Naive thymus-derived CD4-positive, alpha-beta T cell (primary cell): ENCODE measurements at regions not wholly inside any gene's neighbourhood (a gene's known extent, or its start where the extent isn't known, plus 50 kb on each side); places are given as distances from the start of the nearest gene placed in this dataset.

ENCODE experiments used
- ATAC-seq: fragments of 150-1000 bp; cut with Tn5 transposase; 2 replicates; pipeline ENCODE4 v1.10.0; 2021; ENCODE audit warnings: mild to moderate bottlenecking, moderate library complexity
- CTCF ChIA-PET: fragments of 350-600 bp; sonication (Branson Sonifier 250); formaldehyde crosslinking; loops from one replicate; lab custom pipeline; 2021; ENCODE audit warnings: antibody characterized with exemption; lab: Charles Lee
- POLR2A ChIA-PET: fragments of 350-600 bp; sonication (Branson Sonifier 250); formaldehyde crosslinking; loops from one replicate; lab custom pipeline; 2021; ENCODE audit warnings: antibody characterized with exemption, inconsistent platforms; lab: Charles Lee
- DNase-seq, 9 donors: peaks; one replicate each; pipeline versions ENCODE4 v3.0.0 to v3.0.0-alpha.2; 2020 to 2022; ENCODE audit warnings: mixed read lengths in 1 of 9
- H3K27ac ChIP-seq: one replicate; pipeline ENCODE4 v1.7.0; 2013; ENCODE audit warnings: mild to moderate bottlenecking, low read depth, low read length, moderate library complexity
- H3K27me3 ChIP-seq, 2 donors: one replicate each; pipeline ENCODE4 v1.7.0; 2013; ENCODE audit warnings: low read length in 2 of 2, mild to moderate bottlenecking in 2 of 2, moderate library complexity in 2 of 2; ENCODE audit not compliant: control insufficient read depth in 2 of 2, insufficient read depth in 2 of 2
- H3K36me3 ChIP-seq, 3 experiments: 1 replicate in 2 of 3; 2 replicates in 1 of 3; pipeline ENCODE4 v1.7.0; 2013; ENCODE audit warnings: low read length in 3 of 3, mild to moderate bottlenecking in 3 of 3, moderate library complexity in 1 of 3; ENCODE audit not compliant: insufficient read depth in 3 of 3, control insufficient read depth in 2 of 3
- H3K4me1 ChIP-seq, 2 donors: one replicate each; pipeline ENCODE4 v1.7.0; 2013; ENCODE audit warnings: low read length in 2 of 2, mild to moderate bottlenecking in 2 of 2, moderate library complexity in 1 of 2; ENCODE audit not compliant: control insufficient read depth in 2 of 2, insufficient read depth in 2 of 2
- H3K4me3 ChIP-seq: 2 replicates; pipeline ENCODE4 v1.7.0; 2013; ENCODE audit warnings: mild to moderate bottlenecking, low read length
- H3K9me3 ChIP-seq, 3 experiments: 1 replicate in 2 of 3; 2 replicates in 1 of 3; pipeline ENCODE4 v1.7.0; 2013; ENCODE audit warnings: low read length in 3 of 3; ENCODE audit not compliant: control insufficient read depth in 2 of 3
- H3K27ac Mint-ChIP-seq, 9 donors: one replicate each; pipeline ENCODE4 v1.8.0; 2020 to 2022; ENCODE audit warnings: mixed read lengths in 9 of 9, mild to moderate bottlenecking in 8 of 9, moderate library complexity in 5 of 9, inconsistent platforms in 2 of 9
- H3K27me3 Mint-ChIP-seq, 5 donors: one replicate each; pipeline ENCODE4 v1.8.0; 2021 to 2022; ENCODE audit warnings: mixed read lengths in 5 of 5, mild to moderate bottlenecking in 1 of 5
- H3K36me3 Mint-ChIP-seq, 5 donors: one replicate each; pipeline ENCODE4 v1.8.0; 2020 to 2022; ENCODE audit warnings: mixed read lengths in 5 of 5, mild to moderate bottlenecking in 3 of 5, inconsistent platforms in 1 of 5
- H3K4me1 Mint-ChIP-seq, 7 donors: one replicate each; pipeline ENCODE4 v1.8.0; 2020 to 2022; ENCODE audit warnings: mixed read lengths in 7 of 7, mild to moderate bottlenecking in 3 of 7, inconsistent platforms in 1 of 7
- H3K4me3 Mint-ChIP-seq, 10 donors: one replicate each; pipeline ENCODE4 v1.8.0; 2020 to 2022; ENCODE audit warnings: mild to moderate bottlenecking in 10 of 10, mixed read lengths in 10 of 10, moderate library complexity in 6 of 10, inconsistent platforms in 2 of 10
- H3K9me3 Mint-ChIP-seq, 11 donors: one replicate each; pipeline ENCODE4 v1.8.0; 2020 to 2022; ENCODE audit warnings: mixed read lengths in 11 of 11, mild to moderate bottlenecking in 4 of 11, inconsistent platforms in 1 of 11, moderate library complexity in 1 of 11
- intact Hi-C, 2 donors: fragments of 100-400 bp; cut with micrococcal nuclease; formaldehyde crosslinking; loops; one replicate each; pipeline ENCODE4 v1.15.1; 2023

GRCh38 chr17:71149607-71150006 lies 971.2 kb upstream of the SOX9 start:
- DNase-seq (no peak), ATAC-seq (no peak)
- H3K27me3 Mint-ChIP-seq: no peaks in the 10 kb centered on the region
- no peaks in the 10 kb centered on the region for H3K4me1 Mint-ChIP-seq
- H3K27ac Mint-ChIP-seq: no peak overlapping the region
- H3K9me3 Mint-ChIP-seq: peaks cover 0 to 5% (median 1%) of the 10 kb centered on the region in 11 donors
- H3K36me3 Mint-ChIP-seq: no peaks in the 10 kb centered on the region
- intact Hi-C loops: no loop called here
- H3K9me3 ChIP-seq: no peaks in the 10 kb centered on the region
- no peaks in the 10 kb centered on the region for H3K4me1 ChIP-seq
- no peaks in the 10 kb centered on the region for H3K36me3 ChIP-seq
- no peak overlapping the region for H3K4me3 ChIP-seq
- H3K27ac ChIP-seq: no peak overlapping the region
- POLR2A ChIA-PET: no interaction called here
- CTCF ChIA-PET: no interaction called here
- H3K27me3 ChIP-seq: no peaks in the 10 kb centered on the region
- no peak overlapping the region for H3K4me3 Mint-ChIP-seq

- no peaks in the 10 kb centered on the region for H3K4me1 Mint-ChIP-seq
- no peak for ATAC-seq
- H3K9me3 Mint-ChIP-seq: peaks cover 0 to 8% (median 2%) of the 10 kb centered on the region in 11 donors
These were observed 963.5 kb upstream of the SOX9 start for GRCh38 chr17:71157297-71157696.

GRCh38 chr17:71158437-71158836 lies 962.4 kb upstream of the SOX9 start:
- Histone ChIP-seq H3K4me3 (no peak overlapping the region), H3K4me1 (no peaks in the 10 kb centered on the region), H3K36me3 (no peaks in the 10 kb centered on the region), H3K27ac (no peak overlapping the region), H3K9me3 (no peaks in the 10 kb centered on the region), H3K27me3 (no peaks in the 10 kb centered on the region)
- Mint-ChIP-seq H3K27ac (no peak overlapping the region), H3K4me1 (no peaks in the 10 kb centered on the region), H3K4me3 (no peak overlapping the region), H3K9me3 (peaks cover 0 to 8% (median 0%) of the 10 kb centered on the region in 11 donors), H3K27me3 (peaks cover 0 to 5% (median 0%) of the 10 kb centered on the region in 5 donors), H3K36me3 (no peaks in the 10 kb centered on the region)
- ATAC-seq: no peak
- DNase-seq: no peak
- POLR2A ChIA-PET: no interaction called here
- intact Hi-C loops: no loop called here
- CTCF ChIA-PET: no interaction called here

More at GRCh38 chr17:71157297-71157696, 963.5 kb upstream of the SOX9 start:
- H3K27ac Mint-ChIP-seq: no peak overlapping the region
- H3K9me3 ChIP-seq: no peaks in the 10 kb centered on the region
- POLR2A ChIA-PET: no interaction called here
- intact Hi-C loops: no loop called here
- no peak overlapping the region for H3K4me3 ChIP-seq
- DNase-seq: no peak
- H3K4me3 Mint-ChIP-seq: no peak overlapping the region
- H3K4me1 ChIP-seq: no peaks in the 10 kb centered on the region
- peaks cover 0 to 5% (median 0%) of the 10 kb centered on the region in 5 donors for H3K27me3 Mint-ChIP-seq
- H3K36me3 ChIP-seq: no peaks in the 10 kb centered on the region
- H3K36me3 Mint-ChIP-seq: no peaks in the 10 kb centered on the region
- H3K27ac ChIP-seq: no peak overlapping the region
- H3K27me3 ChIP-seq: no peaks in the 10 kb centered on the region
- CTCF ChIA-PET: no interaction called here

- peaks cover 0 to 5% (median 0%) of the 10 kb centered on the region in 5 donors for H3K27me3 Mint-ChIP-seq
- no peak for ATAC-seq
These were observed 957.6 kb upstream of the SOX9 start for GRCh38 chr17:71163121-71163812.

GRCh38 chr17:71163813-71164122 lies 957.1 kb upstream of the SOX9 start:
- DNase-seq: no peak
- ChIA-PET CTCF (no interaction called here), POLR2A (no interaction called here)
- Histone ChIP-seq H3K4me1 (no peaks in the 10 kb centered on the region), H3K4me3 (no peak overlapping the region), H3K9me3 (no peaks in the 10 kb centered on the region), H3K27ac (no peak overlapping the region), H3K36me3 (no peaks in the 10 kb centered on the region), H3K27me3 (no peaks in the 10 kb centered on the region)
- H3K27me3 Mint-ChIP-seq: peaks cover 0 to 5% (median 0%) of the 10 kb centered on the region in 5 donors
- H3K36me3 Mint-ChIP-seq: no peaks in the 10 kb centered on the region
- no peak overlapping the region for H3K27ac Mint-ChIP-seq
- H3K4me1 Mint-ChIP-seq: no peaks in the 10 kb centered on the region
- no peak overlapping the region for H3K4me3 Mint-ChIP-seq
- ATAC-seq: no peak
- intact Hi-C loops: no loop called here
- peaks cover 0 to 10% (median 1%) of the 10 kb centered on the region in 11 donors for H3K9me3 Mint-ChIP-seq

More at GRCh38 chr17:71163121-71163812, 957.6 kb upstream of the SOX9 start:
- intact Hi-C loops: no loop called here
- Histone ChIP-seq H3K4me3 (no peak overlapping the region), H3K27ac (no peak overlapping the region), H3K4me1 (no peaks in the 10 kb centered on the region), H3K36me3 (no peaks in the 10 kb centered on the region), H3K9me3 (no peaks in the 10 kb centered on the region), H3K27me3 (no peaks in the 10 kb centered on the region)
- H3K4me3 Mint-ChIP-seq: no peak overlapping the region
- H3K9me3 Mint-ChIP-seq: peaks cover 0 to 10% (median 1%) of the 10 kb centered on the region in 11 donors
- POLR2A ChIA-PET: no interaction called here
- no peaks in the 10 kb centered on the region for H3K36me3 Mint-ChIP-seq
- no peak for DNase-seq
- CTCF ChIA-PET: no interaction called here
- H3K27ac Mint-ChIP-seq: no peak overlapping the region
- no peaks in the 10 kb centered on the region for H3K4me1 Mint-ChIP-seq

- no peak overlapping the region for H3K4me3 Mint-ChIP-seq
- H3K36me3 Mint-ChIP-seq: no peaks in the 10 kb centered on the region
- no peak for DNase-seq
- no peaks in the 10 kb centered on the region for H3K36me3 ChIP-seq
- no peak overlapping the region for H3K4me3 ChIP-seq
- no peak for ATAC-seq
- no peaks in the 10 kb centered on the region for H3K9me3 ChIP-seq
- ChIA-PET POLR2A (interaction anchor here (1.1 kb wide), 1 partner anchor 21 kb away, joined by 3 read pairs; no protein-coding TSS in a partner anchor), CTCF (no interaction called here)
- no peak overlapping the region for H3K27ac ChIP-seq
- H3K27ac Mint-ChIP-seq: no peak overlapping the region
- no peaks in the 10 kb centered on the region for H3K27me3 ChIP-seq
- H3K4me1 Mint-ChIP-seq: no peaks in the 10 kb centered on the region
- no peaks in the 10 kb centered on the region for H3K4me1 ChIP-seq
- intact Hi-C loops: no loop called here
- H3K9me3 Mint-ChIP-seq: peaks cover 0 to 10% (median 1%) of the 10 kb centered on the region in 11 donors
- peaks cover 0 to 5% (median 0%) of the 10 kb centered on the region in 5 donors for H3K27me3 Mint-ChIP-seq
These were observed 956.3 kb upstream of the SOX9 start for GRCh38 chr17:71164561-71164960.

GRCh38 chr17:71166311-71166710 lies 954.5 kb upstream of the SOX9 start:
- Mint-ChIP-seq H3K4me1 (no peaks in the 10 kb centered on the region), H3K27ac (no peak overlapping the region), H3K4me3 (no peak overlapping the region), H3K36me3 (no peaks in the 10 kb centered on the region), H3K27me3 (peaks cover 0 to 3% (median 0%) of the 10 kb centered on the region in 5 donors), H3K9me3 (peaks cover 0 to 9% (median 1%) of the 10 kb centered on the region in 11 donors)
- intact Hi-C loops: no loop called here
- ChIA-PET CTCF (no interaction called here), POLR2A (no interaction called here)
- no peak overlapping the region for H3K27ac ChIP-seq
- H3K36me3 ChIP-seq: no peaks in the 10 kb centered on the region
- ATAC-seq (no peak), DNase-seq (no peak)
- H3K9me3 ChIP-seq: no peaks in the 10 kb centered on the region
- H3K27me3 ChIP-seq: no peaks in the 10 kb centered on the region
- no peaks in the 10 kb centered on the region for H3K4me1 ChIP-seq
- no peak overlapping the region for H3K4me3 ChIP-seq
